Activated B cell treated with CpG ODN at 0.5 μM for 24 hours (primary cell): ENCODE measurements at regions not wholly inside any gene's neighbourhood (a gene's known extent, or its start where the extent isn't known, plus 50 kb on each side); places are given as distances from the start of the nearest gene placed in this dataset.

Experiments
- ATAC-seq: fragments of 200-7000 bp; cut with Tn5 transposase; one replicate; pipeline ENCODE4 v1.10.0; 2021; ENCODE audit warnings: low read depth, mild to moderate bottlenecking, moderate library complexity
- CTCF ChIA-PET: fragments of 350-600 bp; sonication (Branson Sonifier 250); formaldehyde crosslinking; loops from one replicate; lab custom pipeline; 2021; ENCODE audit warnings: antibody characterized with exemption; lab: Charles Lee
- POLR2A ChIA-PET: fragments of 350-600 bp; sonication (Branson Sonifier 250); formaldehyde crosslinking; loops from one replicate; lab custom pipeline; 2021; ENCODE audit warnings: antibody characterized with exemption; lab: Charles Lee
- DNase-seq: peaks from one replicate; pipeline ENCODE4 v3.0.0; 2022
- H3K27ac Mint-ChIP-seq: one replicate; pipeline ENCODE4 v1.8.0; 2020; ENCODE audit warnings: mixed read lengths
- H3K27me3 Mint-ChIP-seq: one replicate; pipeline ENCODE4 v1.8.0; 2021; ENCODE audit warnings: mixed read lengths
- H3K36me3 Mint-ChIP-seq: one replicate; pipeline ENCODE4 v1.8.0; 2021; ENCODE audit warnings: low read depth, mixed read lengths
- H3K4me1 Mint-ChIP-seq: one replicate; pipeline ENCODE4 v1.8.0; 2021; ENCODE audit warnings: mixed read lengths
- H3K4me3 Mint-ChIP-seq: one replicate; pipeline ENCODE4 v1.8.0; 2020; ENCODE audit warnings: mild to moderate bottlenecking, mixed read lengths
- H3K9me3 Mint-ChIP-seq: one replicate; pipeline ENCODE4 v1.8.0; 2020; ENCODE audit warnings: mixed read lengths
- CTCF ChIP-seq: fragments of 200-600 bp; IDR thresholded peaks from one replicate; pipeline ENCODE4 v1.8.0; 2022; ENCODE audit warnings: antibody characterized with exemption, mild to moderate bottlenecking
- intact Hi-C: fragments of 100-400 bp; cut with micrococcal nuclease; formaldehyde crosslinking; loops from one replicate; pipeline ENCODE4 v1.15.1; 2024

GRCh38 chr13:64441740-64442139 lies 2788.4 kb downstream of the PCDH9 start:
- DNase-seq = no peak
- no peak overlapping the region for H3K4me3 Mint-ChIP-seq
- H3K27me3 Mint-ChIP-seq = no peaks in the 10 kb centered on the region
- H3K9me3 Mint-ChIP-seq = peaks cover 2% of the 10 kb centered on the region
- H3K27ac Mint-ChIP-seq = no peak overlapping the region
- intact Hi-C loops = no loop called here
- ATAC-seq = no peak
- no peaks in the 10 kb centered on the region for H3K36me3 Mint-ChIP-seq
- TF ChIP-seq CTCF = no peak
- no peaks in the 10 kb centered on the region for H3K4me1 Mint-ChIP-seq
- ChIA-PET CTCF (no interaction called here), POLR2A (no interaction called here)

GRCh38 chr13:64438084-64438483 lies 2792.1 kb downstream of the PCDH9 start:
- intact Hi-C loops = no loop called here
- POLR2A ChIA-PET = no interaction called here
- H3K27me3 Mint-ChIP-seq = no peaks in the 10 kb centered on the region
- CTCF ChIA-PET = no interaction called here
- TF ChIP-seq CTCF = no peak
- no peak overlapping the region for H3K27ac Mint-ChIP-seq
- H3K9me3 Mint-ChIP-seq = peaks cover 2% of the 10 kb centered on the region
- H3K36me3 Mint-ChIP-seq = no peaks in the 10 kb centered on the region
- H3K4me1 Mint-ChIP-seq = no peaks in the 10 kb centered on the region
- H3K4me3 Mint-ChIP-seq = no peak overlapping the region
- no peak for DNase-seq
- ATAC-seq = no peak

DNA sequence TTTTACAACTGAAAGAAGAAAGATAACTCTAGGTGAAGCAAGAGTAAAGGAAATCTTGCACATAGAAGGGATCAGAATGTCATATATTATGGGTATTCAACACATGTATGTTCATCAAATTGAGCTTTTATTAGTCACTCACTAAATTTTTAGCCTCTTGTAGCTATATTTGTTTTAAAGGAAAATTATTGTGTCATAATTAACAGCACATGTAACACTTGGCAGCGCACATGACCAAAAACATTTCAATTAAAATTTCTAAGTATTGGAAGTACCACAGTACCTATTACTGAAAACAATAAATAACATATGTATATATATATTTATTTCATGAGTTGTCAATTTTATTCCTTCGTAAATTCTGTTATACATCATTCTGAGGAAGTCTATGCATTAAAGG lies 2800.4 kb downstream of the PCDH9 start:
- no peak overlapping the region for H3K4me3 Mint-ChIP-seq
- no peaks in the 10 kb centered on the region for H3K27me3 Mint-ChIP-seq
- H3K36me3 Mint-ChIP-seq = no peaks in the 10 kb centered on the region
- no peaks in the 10 kb centered on the region for H3K4me1 Mint-ChIP-seq
- ChIA-PET POLR2A (no interaction called here), CTCF (no interaction called here)
- H3K27ac Mint-ChIP-seq = no peak overlapping the region
- DNase-seq (no peak), ATAC-seq (no peak)
- H3K9me3 Mint-ChIP-seq = no peaks in the 10 kb centered on the region
- intact Hi-C loops = no loop called here
- TF ChIP-seq CTCF = no peak

- ATAC-seq (no peak), DNase-seq (no peak)
- no peaks in the 10 kb centered on the region for H3K27me3 Mint-ChIP-seq
- ChIA-PET CTCF (no interaction called here), POLR2A (no interaction called here)
- H3K9me3 Mint-ChIP-seq = no peaks in the 10 kb centered on the region
- no peaks in the 10 kb centered on the region for H3K4me1 Mint-ChIP-seq
- TF ChIP-seq CTCF = no peak
- no peak overlapping the region for H3K4me3 Mint-ChIP-seq
- intact Hi-C loops = no loop called here
- H3K36me3 Mint-ChIP-seq = no peaks in the 10 kb centered on the region
- no peak overlapping the region for H3K27ac Mint-ChIP-seq
Measured at GRCh38 chr13:64428196-64428595, 2801.9 kb downstream of the PCDH9 start.

- no peak for TF ChIP-seq CTCF
- no peaks in the 10 kb centered on the region for H3K36me3 Mint-ChIP-seq
Measured at GRCh38 chr13:64423467-64423866, 2806.7 kb downstream of the PCDH9 start.

More at GRCh38 chr13:64423467-64423866, 2806.7 kb downstream of the PCDH9 start:
- no peak overlapping the region for H3K27ac Mint-ChIP-seq
- H3K9me3 Mint-ChIP-seq = peaks cover 3% of the 10 kb centered on the region
- no peak overlapping the region for H3K4me3 Mint-ChIP-seq
- intact Hi-C loops = no loop called here
- CTCF ChIA-PET = no interaction called here
- no peak for DNase-seq
- POLR2A ChIA-PET = no interaction called here
- no peak for ATAC-seq
- no peaks in the 10 kb centered on the region for H3K4me1 Mint-ChIP-seq
- H3K27me3 Mint-ChIP-seq = no peaks in the 10 kb centered on the region
